ENCODE measurements at regions not wholly inside any gene's neighbourhood (a gene's known extent, or its start where the extent isn't known, plus 50 kb on each side); places are given as distances from the start of the nearest gene placed in this dataset.

- intact Hi-C loops (cut with DNase I, micrococcal nuclease), result no loop called here
- Mint-ChIP-seq H3K9me3 (ENCODE audit: low read depth) (no peaks in the 10 kb centered on the region), H3K27me3 (no peaks in the 10 kb centered on the region), H3K4me1 (peaks cover 28% of the 10 kb centered on the region), H3K27ac (no peak overlapping the region), H3K36me3 (ENCODE audit: low read depth) (no peaks in the 10 kb centered on the region), H3K4me3 (no peak overlapping the region)
- no peak for ATAC-seq
- ChIA-PET POLR2A (no interaction called here), CTCF (no interaction called here)
- no peak for DNase-seq
Measured at GRCh38 chr4:56741595-56741994, 60.5 kb upstream of the HOPX start.

- POLR2A ChIA-PET, result no interaction called here
- H3K4me3 Mint-ChIP-seq, result no peak overlapping the region
- H3K4me1 Mint-ChIP-seq, result peaks cover 20% of the 10 kb centered on the region
- DNase-seq, result no peak
- H3K27ac Mint-ChIP-seq, result no peak overlapping the region
- H3K36me3 Mint-ChIP-seq (ENCODE audit: low read depth), result no peaks in the 10 kb centered on the region
- H3K9me3 Mint-ChIP-seq (ENCODE audit: low read depth), result no peaks in the 10 kb centered on the region
- CTCF ChIA-PET, result interaction anchor here (0.7 to 0.8 kb wide), 2 partner anchors 11 to 135 kb away, joined by 3 read pairs; no protein-coding TSS in a partner anchor
- ATAC-seq, result no peak
- H3K27me3 Mint-ChIP-seq, result no peaks in the 10 kb centered on the region
- intact Hi-C loops (cut with DNase I, micrococcal nuclease), result no loop called here
Measured at GRCh38 chr4:56739066-56739777, 58.1 kb upstream of the HOPX start.

- Mint-ChIP-seq H3K36me3 (ENCODE audit: low read depth) (no peaks in the 10 kb centered on the region), H3K4me3 (no peak overlapping the region), H3K9me3 (ENCODE audit: low read depth) (no peaks in the 10 kb centered on the region), H3K27ac (no peak overlapping the region), H3K4me1 (peaks cover 12% of the 10 kb centered on the region), H3K27me3 (no peaks in the 10 kb centered on the region)
- no peak for ATAC-seq
- intact Hi-C loops (cut with DNase I, micrococcal nuclease), result no loop called here
- ChIA-PET POLR2A (no interaction called here), CTCF (no interaction called here)
- no peak for DNase-seq
Measured at GRCh38 chr4:56737666-56738065, 56.6 kb upstream of the HOPX start.

DNA sequence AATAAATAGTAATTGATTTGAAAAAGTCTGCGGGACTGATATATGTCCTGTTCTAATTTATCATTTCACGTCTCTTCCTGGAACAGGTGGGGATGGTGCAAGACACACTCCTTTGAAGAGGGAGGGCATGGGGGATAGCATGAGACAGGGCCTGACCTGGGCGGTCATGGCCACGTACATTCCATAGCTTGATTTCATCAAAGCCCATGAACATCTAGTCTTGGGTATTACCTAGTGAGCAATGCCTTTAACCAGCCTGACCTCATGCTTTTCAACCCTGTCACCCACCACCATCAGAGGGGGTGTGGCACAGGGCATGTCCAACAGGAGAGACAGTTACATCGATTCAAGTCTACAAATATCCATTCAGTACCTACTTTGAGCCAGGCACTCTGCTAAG is 52.3 kb upstream of the HOPX start:
- H3K27ac Mint-ChIP-seq, result no peak overlapping the region

DNA sequence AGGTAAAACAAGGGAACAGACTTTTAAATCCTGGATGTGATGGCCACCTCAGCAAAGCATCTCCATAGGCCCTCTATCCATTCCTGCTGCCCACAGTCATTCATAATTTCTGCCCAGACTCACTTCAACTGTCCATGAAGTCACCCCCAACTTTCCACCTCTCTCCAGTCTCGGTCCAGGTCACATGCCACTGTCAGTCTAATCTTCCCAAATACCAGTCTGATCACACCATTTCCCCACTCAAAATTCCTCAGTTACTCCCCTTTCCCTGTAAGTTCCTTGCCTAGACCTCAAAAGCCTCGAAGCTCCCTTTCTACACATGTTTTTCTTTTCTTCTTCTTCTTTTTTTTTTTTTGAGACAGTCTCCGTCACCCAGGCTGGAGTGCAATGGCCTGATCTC is 51.2 kb upstream of the HOPX start:
- H3K27ac Mint-ChIP-seq, result no peak overlapping the region

More for the DNA sequence above, 52.3 kb upstream of the HOPX start:
- H3K4me1 Mint-ChIP-seq, result peaks cover 3% of the 10 kb centered on the region
- ChIA-PET POLR2A (interaction anchor here (0.7 kb wide), 1 partner anchor 64 kb away, joined by 11 read pairs; no protein-coding TSS in a partner anchor), CTCF (interaction anchor here (0.7 kb wide), 1 partner anchor 96 kb away, joined by 3 read pairs; no protein-coding TSS in a partner anchor)
- H3K4me3 Mint-ChIP-seq, result no peak overlapping the region
- H3K27me3 Mint-ChIP-seq, result no peaks in the 10 kb centered on the region
- intact Hi-C loops (cut with DNase I, micrococcal nuclease), result no loop called here
- no peaks in the 10 kb centered on the region for H3K9me3 Mint-ChIP-seq (ENCODE audit: low read depth)
- ATAC-seq, result no peak
- H3K36me3 Mint-ChIP-seq (ENCODE audit: low read depth), result no peaks in the 10 kb centered on the region
- no peak for DNase-seq

GRCh38 chr4:56731857-56732256 is 50.8 kb upstream of the HOPX start:
- intact Hi-C loops (cut with DNase I, micrococcal nuclease), result no loop called here
- CTCF ChIA-PET, result interaction anchor here (0.6 to 1.3 kb wide), 2 partner anchors 68 to 72 kb away, joined by 3 read pairs; no protein-coding TSS in a partner anchor
- DNase-seq, result no peak
- no peak overlapping the region for H3K4me3 Mint-ChIP-seq
- H3K27ac Mint-ChIP-seq, result no peak overlapping the region
- no peak for ATAC-seq
- no peaks in the 10 kb centered on the region for H3K27me3 Mint-ChIP-seq
- no peaks in the 10 kb centered on the region for H3K9me3 Mint-ChIP-seq (ENCODE audit: low read depth)
- POLR2A ChIA-PET, result interaction anchor here (0.6 kb wide), 1 partner anchor 831 kb away, joined by 3 read pairs; no protein-coding TSS in a partner anchor
- no peaks in the 10 kb centered on the region for H3K36me3 Mint-ChIP-seq (ENCODE audit: low read depth)
- no peaks in the 10 kb centered on the region for H3K4me1 Mint-ChIP-seq

More for the DNA sequence above, 51.2 kb upstream of the HOPX start:
- no peak overlapping the region for H3K4me3 Mint-ChIP-seq
- intact Hi-C loops (cut with DNase I, micrococcal nuclease), result no loop called here
- no peaks in the 10 kb centered on the region for H3K9me3 Mint-ChIP-seq (ENCODE audit: low read depth)
- CTCF ChIA-PET, result interaction anchor here (0.8 kb wide), 1 partner anchor 23 kb away, joined by 3 read pairs; no protein-coding TSS in a partner anchor
- H3K4me1 Mint-ChIP-seq, result no peaks in the 10 kb centered on the region
- POLR2A ChIA-PET, result interaction anchor here (0.6 kb wide), 1 partner anchor 832 kb away, joined by 3 read pairs; no protein-coding TSS in a partner anchor
- no peaks in the 10 kb centered on the region for H3K27me3 Mint-ChIP-seq
- H3K36me3 Mint-ChIP-seq (ENCODE audit: low read depth), result no peaks in the 10 kb centered on the region
- ATAC-seq (no peak), DNase-seq (no peak)
